GM18519 (cell line): ENCODE measurements at regions not wholly inside any gene's neighbourhood (a gene's known extent, or its start where the extent isn't known, plus 50 kb on each side); places are given as distances from the start of the nearest gene placed in this dataset.

ENCODE experiments used
- ATAC-seq: cut with Tn5 transposase; IDR thresholded peaks from one replicate; pipeline ENCODE4 v1.9.1; 2021; ENCODE audit warnings: mild to moderate bottlenecking, moderate library complexity; ENCODE audit not compliant: unreplicated experiment, low FRiP score

DNA sequence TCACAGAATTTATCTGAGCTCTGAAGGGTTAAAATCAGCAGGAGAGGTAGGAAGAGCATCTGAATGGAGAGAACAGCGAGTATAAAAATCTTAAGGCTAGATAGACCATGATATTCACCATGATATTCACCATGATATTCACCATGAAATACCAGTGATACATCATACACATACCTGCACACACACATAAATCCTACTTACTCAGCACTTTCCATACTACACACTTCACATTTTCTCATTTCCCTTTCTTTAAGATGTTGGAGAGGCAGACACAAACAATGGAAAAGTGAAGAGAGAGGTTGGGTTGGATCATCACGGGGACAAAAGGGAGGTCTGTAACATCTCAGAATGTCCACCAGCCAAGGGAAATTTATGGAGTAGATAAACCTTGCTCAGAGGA, 66.4 kb upstream of the ATP10B start:
- no peak for ATAC-seq

GRCh38 chr5:160906090-160906489, 54.1 kb upstream of the ATP10B start:
- no peak for ATAC-seq

GRCh38 chr5:160905285-160905684, 53.3 kb upstream of the ATP10B start:
- no peak for ATAC-seq

DNA sequence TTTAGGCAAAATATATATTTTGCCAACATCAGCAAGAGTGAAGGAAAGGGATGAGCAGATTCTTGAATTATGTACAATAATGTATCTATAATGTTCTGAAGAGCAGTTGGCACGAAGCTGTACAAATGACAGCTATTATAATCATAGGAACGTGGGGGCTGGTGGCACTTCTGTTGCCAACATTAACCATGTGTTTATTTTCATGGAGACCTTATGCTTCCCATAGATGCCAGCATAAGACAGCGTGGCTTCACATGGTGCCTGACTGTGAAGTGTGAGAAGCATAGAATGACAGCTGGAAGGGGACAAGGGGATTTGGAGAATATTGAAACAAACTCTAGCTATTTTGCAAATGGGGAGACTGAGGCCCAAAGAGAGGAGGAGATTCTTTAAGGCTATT, 52.6 kb upstream of the ATP10B start:
- no peak for ATAC-seq

DNA sequence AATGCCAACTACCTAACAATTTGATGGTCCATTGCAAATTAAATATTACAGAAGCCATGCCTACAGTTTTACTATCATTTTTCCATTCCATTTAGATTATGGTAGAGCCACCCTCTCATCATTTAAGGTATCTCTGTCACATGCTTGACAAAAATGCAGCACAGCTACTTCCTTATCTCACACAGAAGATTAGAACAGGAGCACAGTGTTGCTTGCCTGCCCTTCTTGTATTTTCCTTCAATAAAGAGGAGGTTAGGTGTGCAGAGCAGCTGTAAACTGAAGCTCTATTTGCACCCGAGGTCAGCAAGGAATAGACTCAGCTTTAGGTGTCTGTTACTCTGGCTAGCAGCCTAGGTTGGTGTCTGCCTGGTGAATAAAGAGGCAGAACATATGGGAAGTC, 51.5 kb upstream of the ATP10B start:
- ATAC-seq: no peak

GRCh38 chr5:160903076-160903475, 51.1 kb upstream of the ATP10B start:
- no peak for ATAC-seq
